Right lobe of liver (tissue), 6 donors: ENCODE measurements at regions not wholly inside any gene's neighbourhood (a gene's known extent, or its start where the extent isn't known, plus 50 kb on each side); places are given as distances from the start of the nearest gene placed in this dataset.
A peak's percentile ranks its signal among the peaks of the same experiment; 100 is the strongest.

Experiments used
- ATAC-seq, 4 donors: fragments of 200-7000 bp; cut with Tn5 transposase; one replicate each; pipeline ENCODE4 v1.9.1; 2020; ENCODE audit warnings: mild to moderate bottlenecking in 4 of 4, moderate library complexity in 4 of 4
- DNase-seq, 3 donors: peaks; one replicate each; pipeline ENCODE4 v3.0.0-alpha.2; 2020
- H3K27ac ChIP-seq, 3 donors: fragments of 200-600 bp; one replicate each; pipeline ENCODE4 v1.8.0; 2022
- H3K27me3 ChIP-seq, 2 donors: fragments of 200-600 bp; one replicate each; pipeline ENCODE4 v1.8.0; 2022
- H3K36me3 ChIP-seq, 4 donors: fragments of 200-600 bp; sonication (generic) in 1 of 4; one replicate each; pipeline versions ENCODE4 v1.5.1 to v1.8.0; 2017 to 2022; ENCODE audit warnings: control low read depth in 1 of 4
- H3K4me1 ChIP-seq, 4 donors: fragments of 200-600 bp; sonication (generic) in 1 of 4; one replicate each; pipeline versions ENCODE4 v1.5.1 to v1.8.0; 2017 to 2022; ENCODE audit warnings: control low read depth in 1 of 4
- H3K4me3 ChIP-seq, 3 donors: fragments of 200-600 bp; one replicate each; pipeline ENCODE4 v1.8.0; 2022
- H3K9me3 ChIP-seq, 4 donors: fragments of 200-600 bp; sonication (generic) in 1 of 4; one replicate each; pipeline versions ENCODE4 v1.5.1 to v1.8.0; 2017 to 2022; ENCODE audit warnings: control low read depth in 1 of 4
- POLR2A ChIP-seq: fragments of 450-650 bp; IDR thresholded peaks from one replicate; pipeline ENCODE4 v1.6.1; 2017; ENCODE audit warnings: antibody characterized with exemption, mild to moderate bottlenecking
- WGBS: methylation state at CpG from one replicate; pipeline ENCODE4 v1.1.6; 2018; ENCODE audit warnings: low coverage, low lambda C conversion rate; ENCODE audit not compliant: insufficient coverage; ENCODE audit errors: missing lambda C conversion rate; 5-methylcytosine and 5-hydroxymethylcytosine counted together
- intact Hi-C, 2 donors: fragments of 100-400 bp; cut with DNase I; formaldehyde crosslinking; loops; one replicate each; pipeline versions ENCODE4 v1.11.2 to v1.14.1; 2022
- TF ChIP-seq, protein P1 (sequence below), 4 donors: fragments of 200-600 bp in 3 of 4; fragments of 450-650 bp in 1 of 4; IDR thresholded peaks; one replicate each; pipeline versions ENCODE4 v1.5.1 to v1.8.0; 2016 to 2022; ENCODE audit warnings: antibody characterized with exemption in 4 of 4, mild to moderate bottlenecking in 2 of 4
- donor health status: DM: no; HTN: yes; CAD: no.
- donor health status: DM: no; HTN: no; CAD: no.
- donor health status: DM: no; HTN: no; CAD: no.
- donor health status: DM: no; HTN: yes; CAD: no.
- donor health status: DM: no; HTN: yes; CAD: no.

GRCh38 chr11:119860561-119861094 is 131.6 kb upstream of the NECTIN1 start:
- Histone ChIP-seq H3K9me3 (no peaks in the 10 kb centered on the region), H3K4me3 (no peak overlapping the region), H3K4me1 (no peaks in the 10 kb centered on the region), H3K36me3 (no peaks in the 10 kb centered on the region), H3K27me3 (no peaks in the 10 kb centered on the region), H3K27ac (no peak overlapping the region)
- DNase-seq (no peak), ATAC-seq (no peak)
- intact Hi-C loops = no loop called here
- 67% methylated on average over 5 of the region's 5 CpGs for WGBS
- TF ChIP-seq POLR2A = no peak
- TF ChIP-seq, protein P1, sequence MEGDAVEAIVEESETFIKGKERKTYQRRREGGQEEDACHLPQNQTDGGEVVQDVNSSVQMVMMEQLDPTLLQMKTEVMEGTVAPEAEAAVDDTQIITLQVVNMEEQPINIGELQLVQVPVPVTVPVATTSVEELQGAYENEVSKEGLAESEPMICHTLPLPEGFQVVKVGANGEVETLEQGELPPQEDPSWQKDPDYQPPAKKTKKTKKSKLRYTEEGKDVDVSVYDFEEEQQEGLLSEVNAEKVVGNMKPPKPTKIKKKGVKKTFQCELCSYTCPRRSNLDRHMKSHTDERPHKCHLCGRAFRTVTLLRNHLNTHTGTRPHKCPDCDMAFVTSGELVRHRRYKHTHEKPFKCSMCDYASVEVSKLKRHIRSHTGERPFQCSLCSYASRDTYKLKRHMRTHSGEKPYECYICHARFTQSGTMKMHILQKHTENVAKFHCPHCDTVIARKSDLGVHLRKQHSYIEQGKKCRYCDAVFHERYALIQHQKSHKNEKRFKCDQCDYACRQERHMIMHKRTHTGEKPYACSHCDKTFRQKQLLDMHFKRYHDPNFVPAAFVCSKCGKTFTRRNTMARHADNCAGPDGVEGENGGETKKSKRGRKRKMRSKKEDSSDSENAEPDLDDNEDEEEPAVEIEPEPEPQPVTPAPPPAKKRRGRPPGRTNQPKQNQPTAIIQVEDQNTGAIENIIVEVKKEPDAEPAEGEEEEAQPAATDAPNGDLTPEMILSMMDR (IDR thresholded peaks at IDR 0.05) = no peak

GRCh38 chr11:119859684-119860083 is 130.7 kb upstream of the NECTIN1 start:
- DNase-seq (peak in 1 of 3 donors; percentile 11), ATAC-seq (no peak)
- Histone ChIP-seq H3K27ac (no peak overlapping the region), H3K4me3 (no peak overlapping the region), H3K4me1 (peaks cover 0 to 1% (median 0%) of the 10 kb centered on the region in 4 donors), H3K27me3 (no peaks in the 10 kb centered on the region), H3K36me3 (no peaks in the 10 kb centered on the region), H3K9me3 (no peaks in the 10 kb centered on the region)
- TF ChIP-seq, protein P1 (IDR thresholded peaks at IDR 0.05) = no peak
- TF ChIP-seq POLR2A = no peak
- intact Hi-C loops = no loop called here
- 80% methylated on average over 1 of the region's 4 CpGs for WGBS

GRCh38 chr11:119858288-119858687 is 129.3 kb upstream of the NECTIN1 start:
- 54% methylated on average over 12 of the region's 12 CpGs for WGBS
- Histone ChIP-seq H3K4me1 (peaks cover 0 to 4% (median 0%) of the 10 kb centered on the region in 4 donors), H3K27me3 (no peaks in the 10 kb centered on the region), H3K36me3 (no peaks in the 10 kb centered on the region), H3K27ac (no peak overlapping the region), H3K9me3 (no peaks in the 10 kb centered on the region), H3K4me3 (no peak overlapping the region)
- DNase-seq (peak in 1 of 3 donors; percentile 13), ATAC-seq (no peak)
- TF ChIP-seq, protein P1 (IDR thresholded peaks at IDR 0.05) = no peak
- no peak for TF ChIP-seq POLR2A
- intact Hi-C loops = no loop called here

- no peak for TF ChIP-seq POLR2A
- TF ChIP-seq, protein P1 (IDR thresholded peaks at IDR 0.05) = no peak
- peak in 1 of 3 donors; percentile 29 for DNase-seq
- WGBS = 86% methylated on average over 4 of the region's 10 CpGs
- H3K36me3 ChIP-seq = no peaks in the 10 kb centered on the region
- H3K27ac ChIP-seq = no peak overlapping the region
- no peaks in the 10 kb centered on the region for H3K9me3 ChIP-seq
- intact Hi-C loops = no loop called here
- H3K27me3 ChIP-seq = no peaks in the 10 kb centered on the region
- H3K4me1 ChIP-seq = peaks cover 0 to 4% (median 0%) of the 10 kb centered on the region in 4 donors
- ATAC-seq = no peak
- no peak overlapping the region for H3K4me3 ChIP-seq
Measured at GRCh38 chr11:119856681-119857485, 127.9 kb upstream of the NECTIN1 start.
